Heart right ventricle (tissue), 16 donors: ENCODE measurements at regions not wholly inside any gene's neighbourhood (a gene's known extent, or its start where the extent isn't known, plus 50 kb on each side); places are given as distances from the start of the nearest gene placed in this dataset.

Experiments used
- ATAC-seq, 8 donors: fragments of 200-7000 bp; cut with Tn5 transposase; one replicate each; pipeline ENCODE4 v1.9.1; 2020; ENCODE audit warnings: mild to moderate bottlenecking in 8 of 8, moderate library complexity in 8 of 8, moderate number of reproducible peaks in 1 of 8
- DNase-seq, 2 donors: peaks; one replicate each; pipeline ENCODE4 v3.0.0-alpha.2; 2020
- H3K27ac ChIP-seq, 10 donors: fragments of 200-600 bp; sonication (generic) in 2 of 10; one replicate each; pipeline versions ENCODE4 v1.5.0 to v1.8.0; 2020 to 2022; ENCODE audit warnings: mild to moderate bottlenecking in 3 of 10
- H3K27me3 ChIP-seq, 7 donors: fragments of 200-600 bp; one replicate each; pipeline ENCODE4 v1.8.0; 2021 to 2022; ENCODE audit warnings: mild to moderate bottlenecking in 2 of 7
- H3K36me3 ChIP-seq, 9 donors: fragments of 200-600 bp; sonication (generic) in 1 of 9; one replicate each; pipeline versions ENCODE4 v1.5.0 to v1.8.0; 2020 to 2022; ENCODE audit warnings: mild to moderate bottlenecking in 2 of 9
- H3K4me1 ChIP-seq, 9 donors: fragments of 200-600 bp; sonication (generic) in 1 of 9; one replicate each; pipeline versions ENCODE4 v1.5.0 to v1.8.0; 2020 to 2022; ENCODE audit warnings: mild to moderate bottlenecking in 4 of 9
- H3K4me3 ChIP-seq, 10 donors: fragments of 200-600 bp; sonication (generic) in 2 of 10; one replicate each; pipeline versions ENCODE4 v1.5.0 to v1.8.0; 2020 to 2022; ENCODE audit warnings: mild to moderate bottlenecking in 7 of 10, moderate library complexity in 2 of 10
- H3K9me3 ChIP-seq, 11 donors: fragments of 200-600 bp in 10 of 11; sonication (generic) in 2 of 11; one replicate each; pipeline versions ENCODE4 v1.5.0 to v1.8.0; 2013 to 2022; ENCODE audit warnings: mild to moderate bottlenecking in 2 of 11, control low read depth in 1 of 11, moderate library complexity in 1 of 11
- CTCF ChIP-seq, 9 donors: fragments of 200-600 bp; sonication (generic) in 2 of 9; IDR thresholded peaks; one replicate each; pipeline versions ENCODE4 v1.5.0 to v1.8.0; 2021 to 2022; ENCODE audit warnings: antibody characterized with exemption in 9 of 9, mild to moderate bottlenecking in 5 of 9, moderate library complexity in 1 of 9
- WGBS, 2 donors: extraction: QIAGEN DNeasy Blood & Tissue Kit; methylation state at CpG; one replicate each; pipeline ENCODE4 v1.1.7; 2013; ENCODE audit warnings: inconsistent platforms in 1 of 2; 5-methylcytosine and 5-hydroxymethylcytosine counted together
- intact Hi-C, 10 donors: fragments of 100-400 bp; cut with DNase I; formaldehyde crosslinking; loops; one replicate each; pipeline versions ENCODE4 v1.11.1 to v1.14.2; 2022
- donor health status: Arrhythmogenic right ventricular cardiomyopathy.
- donor health status: ischemic (EF 13 %, LVEDD 7.1; RV severe dilation, severe dysfunction).
- donor health status: healthy with polysubstance abuse.
- donor health status: DM: no; HTN: yes; CAD: no.
- donor health status: DM: no; HTN: no; CAD: no.
- donor health status: ischemic (EF 25% LVEDD 6.9; RV normal size, moderate dysfunction).
- donor health status: ischemic (EF 25% LVEDD 5.7; RV mildly dilated, moderate dysfunction).
- donor health status: healthy.
- donor health status: DM: yes; HTN: yes; CAD: no.
- donor health status: Ischemic cardiomyopathy.
- donor health status: ischemic (EF 35%, LVEDD 5.7; RV mildly dilated, moderate dysfunction).
- donor health status: nonischemic (EF 11% LVEDD 7.7; RV severe dilation, severe dysfunction).
- donor health status: DM: yes; HTN: yes; CAD: no.
- donor health status: PGD.
- donor health status: ischemic (EF 29% LVEDD 5.4; RV normal size, mild dysfunction).
- donor health status: nonischemic (EF 23%, LVEDD 6.1; RV moderate dilation, normal function).

GRCh38 chr1:56107275-56107638 is 472.1 kb downstream of the PLPP3 start:
- H3K27ac ChIP-seq, result no peak overlapping the region
- DNase-seq (no peak), ATAC-seq (no peak)
- H3K4me1 ChIP-seq, result no peaks in the 10 kb centered on the region
- no peak overlapping the region for H3K4me3 ChIP-seq
- H3K27me3 ChIP-seq, result no peaks in the 10 kb centered on the region
- no peak for TF ChIP-seq CTCF (IDR thresholded peaks at IDR 0.05)
- peaks cover 0 to 44% (median 11%) of the 10 kb centered on the region in 11 donors for H3K9me3 ChIP-seq
- no peaks in the 10 kb centered on the region for H3K36me3 ChIP-seq
- intact Hi-C loops, result no loop called here

GRCh38 chr1:56106531-56107274 is 472.7 kb downstream of the PLPP3 start:
- WGBS, 2 donors, result 84 to 88% methylated on average over 2 of the region's 2 CpGs
- intact Hi-C loops, result no loop called here
- Histone ChIP-seq H3K4me1 (no peaks in the 10 kb centered on the region), H3K9me3 (peaks cover 0 to 39% (median 11%) of the 10 kb centered on the region in 11 donors), H3K4me3 (no peak overlapping the region), H3K27ac (no peak overlapping the region), H3K36me3 (no peaks in the 10 kb centered on the region), H3K27me3 (no peaks in the 10 kb centered on the region)
- no peak for TF ChIP-seq CTCF (IDR thresholded peaks at IDR 0.05)
- DNase-seq (no peak), ATAC-seq (no peak)

- Histone ChIP-seq H3K27ac (no peak overlapping the region), H3K4me1 (no peaks in the 10 kb centered on the region), H3K27me3 (no peaks in the 10 kb centered on the region), H3K36me3 (no peaks in the 10 kb centered on the region), H3K9me3 (peaks cover 0 to 26% (median 11%) of the 10 kb centered on the region in 11 donors), H3K4me3 (no peak overlapping the region)
- ATAC-seq (no peak), DNase-seq (no peak)
- 82 to 90% methylated on average over 3 of the region's 3 CpGs for WGBS, 2 donors
- no peak for TF ChIP-seq CTCF (IDR thresholded peaks at IDR 0.05)
- intact Hi-C loops, result no loop called here
Measured at GRCh38 chr1:56105397-56105796, 474.0 kb downstream of the PLPP3 start.

GRCh38 chr1:56099766-56100265 is 479.5 kb downstream of the PLPP3 start:
- H3K27me3 ChIP-seq, result no peaks in the 10 kb centered on the region
- no peak overlapping the region for H3K4me3 ChIP-seq
- no peak overlapping the region for H3K27ac ChIP-seq
- ATAC-seq (no peak), DNase-seq (no peak)
- 94 to 100% methylated on average over 1 of the region's 1 CpG for WGBS, 2 donors
- intact Hi-C loops, result no loop called here
- H3K9me3 ChIP-seq, result peaks cover 0 to 17% (median 10%) of the 10 kb centered on the region in 11 donors
- no peak for TF ChIP-seq CTCF (IDR thresholded peaks at IDR 0.05)
- H3K4me1 ChIP-seq, result peaks cover 0 to 15% (median 0%) of the 10 kb centered on the region in 9 donors
- H3K36me3 ChIP-seq, result no peaks in the 10 kb centered on the region
